HepG2 (cell line): ENCODE measurements at regions not wholly inside any gene's neighbourhood (a gene's known extent, or its start where the extent isn't known, plus 50 kb on each side); places are given as distances from the start of the nearest gene placed in this dataset.

ENCODE experiments used
- ADNP ChIP-seq: sonication (generic); formaldehyde crosslinking; IDR thresholded peaks from 2 replicates; pipeline ENCODE4 v1.4.0; 2020; ENCODE audit warnings: missing genetic modification reagents
- HMG20A ChIP-seq: IDR thresholded peaks from 2 replicates; pipeline ENCODE4 v1.6.1; 2016; ENCODE audit warnings: borderline replicate concordance
- HMG20B ChIP-seq: conservative IDR thresholded peaks from 2 replicates; pipeline ENCODE4 v1.6.1; 2016; ENCODE audit warnings: missing genetic modification reagents, missing compliant biosample characterization
- HNF1A ChIP-seq, 2 experiments: sonication (generic) in 1 of 2; formaldehyde crosslinking in 1 of 2; IDR thresholded peaks; 2 replicates each; pipeline versions ENCODE4 v1.4.0 to v1.6.1; 2016 to 2020; ENCODE audit warnings: borderline replicate concordance in 1 of 2, low read depth in 1 of 2, mild to moderate bottlenecking in 1 of 2, missing genetic modification reagents in 1 of 2
- NAIF1 ChIP-seq: sonication (generic); formaldehyde crosslinking; IDR thresholded peaks from 2 replicates; pipeline ENCODE4 v1.5.0; 2020; ENCODE audit warnings: mild to moderate bottlenecking, missing genetic modification reagents, borderline replicate concordance
- RAD21 ChIP-seq: fragments of 450-650 bp; formaldehyde crosslinking; IDR thresholded peaks from 2 replicates; pipeline ENCODE4 v1.5.0; 2020; ENCODE audit warnings: mild to moderate bottlenecking
- SAP130 ChIP-seq: IDR thresholded peaks from 2 replicates; pipeline ENCODE4 v1.6.1; 2016; ENCODE audit warnings: low read depth
- SKIL ChIP-seq: sonication (generic); formaldehyde crosslinking; IDR thresholded peaks from 2 replicates; pipeline ENCODE4 v1.8.0; 2022; ENCODE audit warnings: missing genetic modification reagents, mild to moderate bottlenecking, moderate library complexity, borderline replicate concordance
- SMYD3 ChIP-seq: sonication (generic); formaldehyde crosslinking; IDR thresholded peaks from 2 replicates; pipeline ENCODE4 v1.8.1; 2023; ENCODE audit warnings: mild to moderate bottlenecking, missing genetic modification reagents
- TBL1XR1 ChIP-seq: fragments of 150-350 bp; IDR thresholded peaks from 2 replicates; pipeline ENCODE4 v1.6.1; 2014; ENCODE audit warnings: borderline replicate concordance, low read length; ENCODE audit not compliant: partially characterized antibody
- ZBTB44 ChIP-seq: sonication (generic); formaldehyde crosslinking; IDR thresholded peaks from 2 replicates; pipeline ENCODE4 v1.4.0; 2020; ENCODE audit warnings: missing genetic modification reagents
- ZNF12 ChIP-seq: sonication (generic); formaldehyde crosslinking; IDR thresholded peaks from 2 replicates; pipeline ENCODE4 v1.5.0; 2020; ENCODE audit warnings: missing genetic modification reagents
- ZNF205 ChIP-seq: IDR thresholded peaks from 2 replicates; pipeline ENCODE4 v1.6.1; 2018; ENCODE audit warnings: missing biosample characterization, missing genetic modification reagents
- ZNF281 ChIP-seq: sonication (generic); formaldehyde crosslinking; IDR thresholded peaks from 2 replicates; pipeline ENCODE4 v1.4.0; 2020; ENCODE audit warnings: missing genetic modification reagents, borderline replicate concordance
- ZNF446 ChIP-seq: sonication (generic); formaldehyde crosslinking; IDR thresholded peaks from 2 replicates; pipeline ENCODE4 v1.5.0; 2020; ENCODE audit warnings: mild to moderate bottlenecking, missing genetic modification reagents
- ZNF460 ChIP-seq: sonication (generic); formaldehyde crosslinking; IDR thresholded peaks from 2 replicates; pipeline ENCODE4 v1.5.1; 2020; ENCODE audit warnings: missing genetic modification reagents, mild to moderate bottlenecking, borderline replicate concordance
- TF ChIP-seq, protein P1 (sequence below): IDR thresholded peaks from 2 replicates; pipeline ENCODE4 v1.6.1; 2016; ENCODE audit warnings: low read depth

DNA sequence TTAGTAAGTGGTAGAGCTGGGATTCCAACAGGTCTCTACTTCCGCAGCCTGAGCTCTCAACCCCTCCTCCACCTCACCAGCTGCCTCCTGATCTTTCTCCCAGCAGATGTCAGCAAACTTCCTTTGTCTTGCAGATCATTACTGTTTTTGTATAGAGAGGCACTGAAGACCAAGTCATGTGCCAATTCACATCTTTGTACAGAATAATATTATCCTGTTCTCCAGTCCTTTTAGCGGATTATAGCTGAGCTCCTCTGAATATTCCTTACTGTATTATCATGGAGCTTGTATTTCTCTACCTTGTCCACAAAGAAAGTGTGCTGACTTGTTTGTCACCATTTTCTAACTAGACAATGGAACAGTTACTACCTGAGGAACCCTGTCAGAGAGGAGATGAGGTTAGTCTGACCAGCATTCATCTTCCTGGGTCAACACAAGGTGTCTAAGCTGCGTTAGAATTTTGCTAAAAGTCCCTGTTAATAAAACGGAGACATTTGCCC is 142.3 kb upstream of the ARHGAP5 start (continued):
- TF ChIP-seq HNF1A (IDR thresholded peaks at IDR 0.05; ENCODE audit: low read depth) (no peak), HNF1A (CRISPR knock-in tag; IDR thresholded peaks at IDR 0.05; ENCODE audit: borderline replicate concordance) (no peak), ADNP (no peak), ZNF12 (CRISPR knock-in tag) (peak; percentile 71; the same call in 1 of the 2 replicates), ZBTB44 (CRISPR knock-in tag) (0 out of 2 replicates have a peak, but pooled peaks have one; percentile 16), ZNF460 (no peak), TBL1XR1 (no peak), RAD21 (peak; percentile 78), SKIL (CRISPR knock-in tag) (0 out of 2 replicates have a peak, but pooled peaks have one; percentile 23), ZNF281 (peak; percentile 86), HMG20B (0 out of 2 replicates have a peak, but pooled peaks have one; percentile 36), ZNF205 (CRISPR knock-in tag) (peak; percentile 22; the same call in 1 of the 2 replicates), NAIF1 (CRISPR knock-in tag) (0 out of 2 replicates have a peak, but pooled peaks have one; percentile 38), SMYD3 (CRISPR knock-in tag) (0 out of 2 replicates have a peak, but pooled peaks have one; percentile 45), SAP130 (peak; percentile 67), ZNF446 (CRISPR knock-in tag) (no peak), HMG20A (peak; percentile 44; the same call in 1 of the 2 replicates)
- TF ChIP-seq, protein P1, sequence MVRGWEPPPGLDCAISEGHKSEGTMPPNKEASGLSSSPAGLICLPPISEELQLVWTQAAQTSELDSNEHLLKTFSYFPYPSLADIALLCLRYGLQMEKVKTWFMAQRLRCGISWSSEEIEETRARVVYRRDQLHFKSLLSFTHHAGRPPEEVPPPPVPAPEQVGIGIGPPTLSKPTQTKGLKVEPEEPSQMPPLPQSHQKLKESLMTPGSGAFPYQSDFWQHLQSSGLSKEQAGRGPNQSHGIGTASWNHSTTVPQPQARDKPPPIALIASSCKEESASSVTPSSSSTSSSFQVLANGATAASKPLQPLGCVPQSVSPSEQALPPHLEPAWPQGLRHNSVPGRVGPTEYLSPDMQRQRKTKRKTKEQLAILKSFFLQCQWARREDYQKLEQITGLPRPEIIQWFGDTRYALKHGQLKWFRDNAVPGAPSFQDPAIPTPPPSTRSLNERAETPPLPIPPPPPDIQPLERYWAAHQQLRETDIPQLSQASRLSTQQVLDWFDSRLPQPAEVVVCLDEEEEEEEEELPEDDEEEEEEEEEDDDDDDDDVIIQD, result peak; percentile 78
